ENCODE measurements at regions not wholly inside any gene's neighbourhood (a gene's known extent, or its start where the extent isn't known, plus 50 kb on each side); places are given as distances from the start of the nearest gene placed in this dataset.
"Not testable (repeated sequence)": the region's sequence is repeated elsewhere in the genome, so short reads cannot be mapped to it uniquely, and the experiment has no call there.

DNA sequence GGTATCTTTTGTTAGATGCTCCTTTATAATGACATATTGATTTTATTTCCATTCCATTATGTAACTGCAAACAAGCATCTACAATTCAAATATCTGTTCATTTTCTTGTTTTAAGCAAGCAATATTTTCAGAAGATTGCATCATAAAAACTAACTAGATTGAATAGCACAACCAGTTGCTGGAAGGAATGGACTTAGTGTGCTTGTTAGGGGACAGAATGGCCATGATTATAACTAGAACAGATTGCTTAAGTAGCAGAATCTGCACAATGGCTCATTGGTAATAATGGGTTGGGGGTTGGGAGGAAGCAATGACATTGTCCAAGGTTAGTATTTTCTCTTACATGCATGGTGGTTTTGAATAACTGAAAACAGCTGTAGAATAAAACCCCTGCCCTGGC is 939.5 kb downstream of the SLC16A7 start:
- no peak for DNase-seq (ENCODE audit: low spot score)
- TF ChIP-seq, protein P1, sequence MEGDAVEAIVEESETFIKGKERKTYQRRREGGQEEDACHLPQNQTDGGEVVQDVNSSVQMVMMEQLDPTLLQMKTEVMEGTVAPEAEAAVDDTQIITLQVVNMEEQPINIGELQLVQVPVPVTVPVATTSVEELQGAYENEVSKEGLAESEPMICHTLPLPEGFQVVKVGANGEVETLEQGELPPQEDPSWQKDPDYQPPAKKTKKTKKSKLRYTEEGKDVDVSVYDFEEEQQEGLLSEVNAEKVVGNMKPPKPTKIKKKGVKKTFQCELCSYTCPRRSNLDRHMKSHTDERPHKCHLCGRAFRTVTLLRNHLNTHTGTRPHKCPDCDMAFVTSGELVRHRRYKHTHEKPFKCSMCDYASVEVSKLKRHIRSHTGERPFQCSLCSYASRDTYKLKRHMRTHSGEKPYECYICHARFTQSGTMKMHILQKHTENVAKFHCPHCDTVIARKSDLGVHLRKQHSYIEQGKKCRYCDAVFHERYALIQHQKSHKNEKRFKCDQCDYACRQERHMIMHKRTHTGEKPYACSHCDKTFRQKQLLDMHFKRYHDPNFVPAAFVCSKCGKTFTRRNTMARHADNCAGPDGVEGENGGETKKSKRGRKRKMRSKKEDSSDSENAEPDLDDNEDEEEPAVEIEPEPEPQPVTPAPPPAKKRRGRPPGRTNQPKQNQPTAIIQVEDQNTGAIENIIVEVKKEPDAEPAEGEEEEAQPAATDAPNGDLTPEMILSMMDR (IDR thresholded peaks at IDR 0.05; ENCODE audit: extremely low read depth, insufficient read depth, missing control alignments) = no peak
- in situ Hi-C loops (cut with MboI; ENCODE audit: low pct_unique_long_range_greater_than_20kb, low sequenced_read_pairs, unreplicated experiment) = no loop called here

DNA sequence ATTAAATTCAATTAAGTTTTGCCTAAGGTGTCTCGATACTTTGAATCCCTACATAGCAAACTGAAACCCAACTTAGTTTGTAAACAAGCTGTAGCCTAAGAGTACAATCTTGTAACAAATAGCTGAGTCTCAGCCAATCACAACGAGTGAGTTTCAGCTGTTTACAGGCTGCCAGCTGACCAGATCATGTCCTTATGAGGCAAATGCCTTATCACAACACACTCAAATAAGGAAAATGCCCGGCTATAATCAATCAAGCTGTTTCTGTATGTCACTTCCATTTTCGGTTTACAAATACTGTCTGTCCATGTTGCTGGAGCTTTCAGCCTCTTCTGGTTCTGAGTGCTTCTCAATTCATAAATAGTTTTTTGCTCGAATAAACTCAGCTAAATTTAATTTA is 943.8 kb downstream of the SLC16A7 start:
- DNase-seq (ENCODE audit: low spot score) = no peak
- TF ChIP-seq, protein P1 (IDR thresholded peaks at IDR 0.05; ENCODE audit: extremely low read depth, insufficient read depth, missing control alignments) = no peak
- in situ Hi-C loops (cut with MboI; ENCODE audit: low pct_unique_long_range_greater_than_20kb, low sequenced_read_pairs, unreplicated experiment) = no loop called here

DNA sequence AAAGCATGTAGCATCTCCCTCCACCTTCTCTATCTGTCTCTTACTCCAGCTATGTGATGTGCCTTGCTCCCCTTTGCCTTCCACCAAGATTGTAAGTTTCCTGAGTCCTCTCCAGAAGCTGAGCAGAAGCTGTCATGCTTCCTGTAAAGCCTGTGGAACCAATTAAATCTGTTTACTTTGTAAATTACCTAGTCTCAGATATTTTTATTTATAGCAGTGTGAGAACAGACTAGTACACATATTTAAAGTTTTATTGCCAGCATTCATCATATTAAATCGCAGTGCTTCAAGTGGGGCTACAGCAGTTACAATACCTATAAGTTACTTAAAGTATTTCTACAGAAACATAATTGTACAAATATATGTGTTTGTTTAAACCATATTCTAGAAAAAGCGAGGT is 973.1 kb downstream of the SLC16A7 start:
- in situ Hi-C loops (cut with MboI; ENCODE audit: low pct_unique_long_range_greater_than_20kb, low sequenced_read_pairs, unreplicated experiment) = no loop called here

DNA sequence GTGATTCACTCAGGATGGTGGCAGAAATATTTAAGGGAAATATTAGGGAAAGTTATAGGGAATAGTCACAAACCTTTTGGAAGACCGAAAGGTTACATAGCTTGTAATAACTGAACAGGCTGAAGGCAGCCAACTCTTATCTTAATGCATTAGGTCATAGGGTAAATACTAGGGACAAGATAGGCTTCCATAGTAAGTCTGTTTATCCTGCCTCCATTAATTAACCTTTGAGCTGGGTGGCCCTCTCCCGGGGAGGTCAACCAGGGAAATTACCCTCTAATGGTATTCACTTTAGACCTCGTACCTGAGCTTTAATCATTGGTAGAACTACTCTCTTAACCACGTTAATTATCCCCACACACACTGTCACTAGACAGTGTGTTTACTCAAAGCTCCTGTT is 981.8 kb downstream of the SLC16A7 start:
- DNase-seq (ENCODE audit: low spot score) = no peak
- in situ Hi-C loops (cut with MboI; ENCODE audit: low pct_unique_long_range_greater_than_20kb, low sequenced_read_pairs, unreplicated experiment) = no loop called here
- TF ChIP-seq, protein P1 (IDR thresholded peaks at IDR 0.05; ENCODE audit: extremely low read depth, insufficient read depth, missing control alignments) = no peak

More for the DNA sequence above, 973.1 kb downstream of the SLC16A7 start:
- no peak for DNase-seq (ENCODE audit: low spot score)
- TF ChIP-seq, protein P1 (IDR thresholded peaks at IDR 0.05; ENCODE audit: extremely low read depth, insufficient read depth, missing control alignments) = no peak

DNA sequence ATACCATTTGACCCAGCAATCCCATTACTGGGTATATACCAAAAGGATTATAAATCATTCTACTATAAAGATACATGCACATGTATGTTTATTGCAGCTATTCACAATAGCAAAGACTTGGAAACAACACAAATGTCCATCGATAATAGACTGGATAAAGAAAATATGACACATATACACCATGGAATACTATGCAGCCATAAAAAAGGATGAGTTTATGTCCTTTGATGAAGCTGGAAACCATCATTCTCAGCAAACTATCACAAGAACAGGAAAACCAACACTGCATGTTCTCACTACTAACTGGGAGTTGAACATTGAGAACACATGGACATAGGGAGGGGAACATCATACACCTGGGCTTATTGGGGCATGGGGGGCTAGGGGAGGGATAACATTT is 991.8 kb downstream of the SLC16A7 start:
- DNase-seq (ENCODE audit: low spot score); in situ Hi-C loops (cut with MboI; ENCODE audit: low pct_unique_long_range_greater_than_20kb, low sequenced_read_pairs, unreplicated experiment): not testable (repeated sequence)

DNA sequence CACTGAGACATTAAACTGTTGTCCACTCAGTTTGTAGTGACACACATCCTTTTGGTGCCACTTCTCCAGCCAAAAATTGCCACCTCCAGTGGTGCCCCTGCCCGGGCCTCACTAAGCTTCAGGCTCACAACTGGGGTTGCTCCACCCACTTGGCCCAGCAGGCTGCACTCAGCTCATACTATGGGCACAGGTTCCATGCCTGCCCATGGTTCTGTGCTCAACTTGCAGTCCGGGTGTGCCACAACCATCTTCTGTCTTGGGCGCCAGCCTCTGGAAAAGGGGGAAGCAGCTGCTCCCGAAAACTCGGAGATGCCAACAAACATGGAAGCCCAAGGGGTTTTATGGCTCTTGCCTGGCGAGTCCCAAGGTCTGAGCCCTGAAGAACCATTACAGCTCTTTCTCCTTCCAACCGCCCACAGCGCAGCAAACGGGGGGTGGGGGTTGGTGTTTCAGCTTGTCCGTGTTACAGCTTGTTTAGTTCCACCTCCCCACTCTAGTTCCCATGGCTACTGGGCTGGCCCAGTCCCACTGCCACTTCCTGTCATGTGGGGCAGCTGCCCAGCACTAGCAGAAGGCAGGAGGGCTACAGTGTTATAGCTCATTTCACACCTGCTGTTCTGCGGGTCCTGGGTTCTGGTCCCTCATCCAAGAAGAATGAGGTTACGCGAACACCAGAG is 998.3 kb downstream of the SLC16A7 start:
- no peak for DNase-seq (ENCODE audit: low spot score)
- TF ChIP-seq, protein P1 (IDR thresholded peaks at IDR 0.05; ENCODE audit: extremely low read depth, insufficient read depth, missing control alignments) = no peak
- in situ Hi-C loops (cut with MboI; ENCODE audit: low pct_unique_long_range_greater_than_20kb, low sequenced_read_pairs, unreplicated experiment) = no loop called here

DNA sequence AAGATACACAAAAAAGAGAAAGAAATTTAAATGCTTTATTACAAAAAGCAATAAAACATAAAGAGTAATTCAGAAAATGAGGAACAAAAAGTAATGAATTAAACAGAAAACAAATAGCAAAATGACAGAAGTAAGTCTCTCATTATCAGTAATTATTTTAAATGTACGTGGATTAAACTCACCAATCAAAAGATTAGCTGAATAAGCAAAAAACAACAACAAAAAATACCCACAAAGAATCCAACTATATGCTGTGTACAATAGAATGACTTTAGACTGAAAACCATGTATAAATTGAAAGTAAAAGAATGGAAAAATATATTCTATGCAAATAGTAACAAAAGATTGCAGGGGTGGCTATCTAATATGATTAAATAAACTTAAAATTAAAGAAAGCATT is 1006.8 kb downstream of the SLC16A7 start:
- DNase-seq (ENCODE audit: low spot score) = no peak
- in situ Hi-C loops (cut with MboI; ENCODE audit: low pct_unique_long_range_greater_than_20kb, low sequenced_read_pairs, unreplicated experiment) = no loop called here
- TF ChIP-seq, protein P1 (IDR thresholded peaks at IDR 0.05; ENCODE audit: extremely low read depth, insufficient read depth, missing control alignments) = no peak

DNA sequence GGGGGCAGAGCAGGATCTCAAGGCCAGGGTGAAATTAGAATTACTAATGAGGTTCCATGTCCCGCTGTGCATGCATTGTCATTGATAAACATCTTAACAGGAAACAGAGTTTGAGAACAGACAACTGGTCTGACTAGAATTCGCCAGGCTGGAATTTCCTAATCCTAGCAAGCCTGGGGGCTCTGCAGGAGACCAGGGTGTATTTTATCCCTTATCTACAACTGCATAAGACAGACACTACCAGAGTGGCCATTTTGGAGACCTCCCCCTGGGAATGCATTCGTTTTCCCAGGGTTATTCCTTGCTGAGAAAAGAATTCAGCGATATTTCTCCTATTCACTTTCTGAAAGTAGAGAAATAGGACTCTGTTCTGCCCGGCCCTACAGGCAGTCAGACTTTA is 1007.6 kb downstream of the SLC16A7 start:
- DNase-seq (ENCODE audit: low spot score); in situ Hi-C loops (cut with MboI; ENCODE audit: low pct_unique_long_range_greater_than_20kb, low sequenced_read_pairs, unreplicated experiment): not testable (repeated sequence)
